A204.1 (cell line): ENCODE measurements at regions not wholly inside any gene's neighbourhood (a gene's known extent, or its start where the extent isn't known, plus 50 kb on each side); places are given as distances from the start of the nearest gene placed in this dataset.

Experiments
- FAIRE-seq: peaks from 2 replicates; lab custom pipeline; 2012; peaks lifted over from hg19 to GRCh38; lab: Jason Lieb, UNC

- FAIRE-seq: no peak
These were observed 308.1 kb downstream of the PTPRU start for GRCh38 chr1:29544406-29544805.

GRCh38 chr1:29543586-29543985 lies 307.3 kb downstream of the PTPRU start:
- FAIRE-seq: no peak

DNA sequence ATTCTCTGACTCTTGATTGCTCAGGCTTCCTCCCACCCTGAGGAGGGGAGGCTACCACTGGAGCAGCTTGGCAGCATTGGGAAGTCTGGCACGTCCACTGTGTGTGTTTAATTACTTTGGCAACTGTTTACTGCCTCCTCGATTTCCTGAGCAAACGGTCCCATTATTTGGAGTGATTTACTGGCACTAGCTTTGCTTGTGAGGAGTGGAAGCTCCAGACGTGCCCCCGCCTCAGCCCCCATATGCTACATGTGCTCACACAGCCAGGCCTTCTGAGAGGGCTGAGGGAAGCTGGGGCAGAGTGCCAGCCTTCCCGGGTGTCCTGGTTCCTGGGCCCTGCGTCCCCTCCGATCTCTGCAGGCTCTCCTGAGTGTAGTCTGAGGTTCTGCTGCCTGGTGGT lies 306.2 kb downstream of the PTPRU start:
- no peak for FAIRE-seq

- FAIRE-seq: no peak
These were observed 305.3 kb downstream of the PTPRU start for GRCh38 chr1:29541631-29542030.

GRCh38 chr1:29540801-29541357 lies 304.6 kb downstream of the PTPRU start:
- FAIRE-seq: no peak

GRCh38 chr1:29539971-29540370 lies 303.6 kb downstream of the PTPRU start:
- FAIRE-seq: no peak

DNA sequence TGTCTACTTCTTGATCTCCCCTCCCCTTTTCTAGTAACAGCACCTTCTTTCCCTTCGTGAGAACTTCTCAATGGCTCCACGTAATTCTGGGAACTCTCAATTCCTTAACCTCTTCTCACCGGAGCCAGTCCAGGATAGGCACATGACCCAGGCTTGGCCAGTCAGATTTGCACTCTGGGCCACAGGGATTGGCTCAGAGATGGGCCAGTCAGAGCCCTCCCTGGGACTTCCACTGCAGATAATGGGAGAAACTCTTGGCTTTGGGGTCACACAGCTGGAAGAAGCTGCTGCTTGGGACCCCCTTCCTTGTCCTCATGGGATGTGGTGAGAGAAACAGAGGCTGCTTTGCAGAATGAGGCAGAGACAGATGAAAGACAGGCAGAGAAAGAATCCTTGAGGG lies 302.3 kb downstream of the PTPRU start:
- no peak for FAIRE-seq

- no peak for FAIRE-seq
These were observed 296.4 kb downstream of the PTPRU start for GRCh38 chr1:29532751-29533150.

- FAIRE-seq: no peak
These were observed 296.0 kb downstream of the PTPRU start for GRCh38 chr1:29532285-29532684.

DNA sequence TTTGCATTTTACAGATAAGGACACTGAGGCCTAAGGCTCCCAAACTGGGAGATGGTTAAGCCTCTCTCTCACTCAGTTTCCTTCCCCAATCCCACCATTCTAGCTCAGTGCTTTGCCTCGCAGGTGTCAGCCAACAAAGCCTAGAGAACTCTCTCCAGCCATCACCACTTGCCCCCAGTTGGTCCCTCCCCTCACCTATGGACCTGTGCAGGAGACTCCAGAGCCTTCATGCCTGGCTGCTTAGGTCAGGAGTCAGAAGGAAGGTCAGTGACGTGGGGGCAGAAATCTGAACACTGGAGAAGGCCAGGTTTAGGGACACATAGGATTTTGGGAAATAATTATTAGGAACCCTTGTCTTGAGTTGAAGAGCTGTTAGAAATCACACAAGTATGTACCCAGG lies 295.3 kb downstream of the PTPRU start:
- no peak for FAIRE-seq

DNA sequence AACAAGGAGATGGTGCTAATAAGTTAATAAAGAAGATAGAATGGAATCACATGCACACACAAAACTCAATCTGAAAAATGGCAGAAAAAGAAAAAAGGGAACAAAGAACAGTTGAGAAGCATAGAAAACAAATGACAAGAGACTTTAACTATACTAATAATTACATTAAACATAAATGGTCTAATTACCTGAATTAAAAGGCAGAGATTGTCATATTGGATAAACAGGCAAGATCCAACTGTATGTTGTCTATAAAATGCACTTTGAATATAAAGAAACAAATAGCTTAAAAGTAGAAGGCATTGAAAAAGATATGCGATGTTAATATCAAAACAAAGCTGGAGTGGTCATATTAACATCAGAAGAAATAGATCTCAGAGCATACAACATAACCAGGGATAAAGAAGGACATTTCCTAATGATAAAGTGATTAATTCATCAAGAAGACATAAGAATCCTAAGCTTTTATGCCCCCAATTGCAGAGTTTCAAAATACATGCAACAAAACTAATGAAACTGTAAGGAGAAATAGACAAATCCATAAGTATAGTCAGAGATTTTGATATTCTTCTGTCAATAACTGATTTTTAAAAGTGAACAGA lies 293.5 kb downstream of the PTPRU start:
- FAIRE-seq: no peak

DNA sequence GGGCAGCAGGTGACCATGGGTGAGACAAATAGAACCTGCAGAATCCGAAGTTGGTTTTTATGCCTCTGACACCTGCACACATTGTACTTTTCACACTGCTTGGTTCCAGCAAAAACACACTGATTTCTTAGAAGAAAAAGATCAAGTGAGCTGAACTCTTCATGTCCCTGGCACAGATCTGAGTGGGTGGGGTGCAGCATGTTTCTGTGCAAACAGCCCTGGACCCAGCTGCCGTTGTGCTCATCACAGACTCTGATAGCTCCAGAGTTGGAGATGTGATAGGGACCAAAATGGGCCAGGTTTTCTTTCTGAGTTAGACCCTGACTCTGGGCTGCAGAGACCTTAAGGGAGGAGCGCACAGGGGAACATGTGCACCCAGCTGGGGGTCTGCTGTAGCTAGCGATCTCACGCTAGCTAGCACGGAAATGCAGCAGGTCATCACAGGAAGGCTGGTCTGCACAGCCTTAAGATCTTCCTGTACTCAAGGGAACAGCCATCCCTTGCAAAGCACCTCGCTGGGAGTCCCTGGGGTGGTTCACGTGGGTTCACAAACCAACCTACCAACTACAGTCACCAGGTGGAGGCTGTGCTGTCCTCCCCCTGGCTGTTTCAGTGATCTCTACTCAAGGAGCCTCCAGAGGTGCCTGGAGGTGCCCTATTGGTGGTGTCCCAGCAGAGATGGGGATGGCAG lies 291.1 kb downstream of the PTPRU start:
- no peak for FAIRE-seq

DNA sequence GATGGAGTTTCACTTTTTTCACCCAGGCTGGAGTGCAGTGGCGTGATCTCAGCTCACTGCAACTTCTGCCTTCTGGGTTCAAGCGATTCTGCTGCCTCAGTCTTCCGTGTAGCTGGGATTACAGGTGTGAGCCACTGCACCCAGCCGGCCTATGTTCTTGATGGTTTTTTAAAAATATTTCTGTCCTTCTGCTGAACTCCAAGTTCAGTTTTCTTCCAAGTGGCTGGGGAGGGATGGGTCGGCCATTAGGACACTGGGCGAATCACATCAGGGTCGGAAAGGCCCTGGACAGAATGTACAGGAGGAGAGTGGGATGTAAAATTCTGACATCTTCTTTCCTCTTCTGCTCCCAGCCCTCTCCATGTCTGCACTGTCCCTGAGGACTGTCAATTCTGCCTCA lies 289.6 kb downstream of the PTPRU start:
- FAIRE-seq: no peak

- no peak for FAIRE-seq
These were observed 288.2 kb downstream of the PTPRU start for GRCh38 chr1:29524285-29525065.

DNA sequence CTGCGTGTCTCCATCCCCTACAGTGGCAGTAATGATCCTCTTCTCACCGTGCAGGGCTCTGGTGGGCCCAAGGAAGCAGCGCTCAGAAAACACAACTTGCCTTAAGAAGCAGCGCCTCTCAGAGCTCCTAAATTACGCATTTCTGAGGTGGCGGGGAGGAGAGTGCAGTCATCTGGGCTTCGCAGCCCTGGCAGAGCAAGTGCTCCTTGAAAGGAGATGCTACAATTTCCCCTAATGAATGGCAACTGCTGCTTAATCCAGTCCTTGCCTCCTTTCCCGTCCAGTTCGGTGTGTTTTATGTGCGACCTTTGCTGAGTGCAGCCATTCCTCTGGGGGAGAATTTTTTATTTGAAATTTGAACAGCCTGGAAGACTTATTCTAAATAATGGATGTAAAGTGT lies 287.3 kb downstream of the PTPRU start:
- FAIRE-seq: no peak

DNA sequence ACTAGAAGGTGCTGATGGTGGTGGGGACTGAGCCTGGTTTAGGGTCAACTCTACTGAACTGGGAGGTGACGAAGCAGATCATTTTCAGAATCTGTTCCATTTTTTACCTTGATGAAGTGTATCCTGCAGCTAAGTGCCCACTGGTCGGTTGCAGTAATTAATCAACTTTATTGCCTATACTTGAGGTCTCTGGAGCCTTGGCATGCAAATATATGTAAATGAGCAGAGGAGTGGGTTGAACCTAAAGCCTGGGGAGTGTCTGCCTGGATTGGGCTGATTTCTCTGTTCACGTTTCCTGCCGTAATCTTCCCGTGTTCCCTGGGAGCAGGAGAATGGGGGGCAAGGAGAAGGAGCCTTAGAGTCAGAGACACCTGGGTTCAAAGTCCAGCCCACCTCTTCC lies 286.8 kb downstream of the PTPRU start:
- no peak for FAIRE-seq

DNA sequence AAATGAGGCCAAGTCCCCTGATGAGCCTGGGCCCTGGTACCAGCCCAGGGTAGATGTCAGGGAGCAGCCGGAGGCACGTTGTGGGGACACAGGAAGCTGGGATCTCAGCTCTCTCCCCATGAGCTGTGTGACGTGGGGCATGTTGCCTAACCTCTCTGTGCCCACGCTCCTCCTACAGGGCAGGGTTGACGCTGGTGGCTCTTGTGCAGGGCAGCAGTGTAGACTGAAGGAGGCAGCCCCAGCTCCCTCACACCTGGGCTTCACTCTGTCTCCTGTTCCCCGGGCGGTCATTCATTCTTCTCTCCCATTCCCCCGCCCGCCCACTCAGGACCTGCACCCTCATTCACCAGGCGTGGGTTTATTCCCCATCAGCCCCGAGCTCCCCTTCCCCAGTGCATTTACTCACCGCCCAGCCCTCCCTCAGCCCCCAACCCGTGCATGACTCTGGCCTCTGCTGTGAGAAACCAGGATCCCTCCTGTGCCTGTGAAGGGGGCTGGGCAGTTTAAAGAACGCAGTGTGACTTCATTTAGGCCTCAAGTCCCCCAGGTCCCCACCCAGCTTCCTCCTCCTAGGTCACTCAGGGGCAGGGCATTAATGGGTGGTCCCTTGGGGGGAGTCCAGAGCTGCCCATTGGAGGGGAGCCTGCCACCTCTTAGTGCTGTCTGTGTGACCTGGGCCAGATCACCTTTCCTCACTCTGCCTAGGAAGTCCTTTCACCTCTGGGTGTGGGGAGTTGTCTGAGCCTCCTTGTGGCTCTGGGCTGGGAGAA lies 285.7 kb downstream of the PTPRU start:
- no peak for FAIRE-seq

GRCh38 chr1:29521438-29521715 lies 285.1 kb downstream of the PTPRU start:
- no peak for FAIRE-seq

GRCh38 chr1:29520571-29521437 lies 284.5 kb downstream of the PTPRU start:
- FAIRE-seq: no peak

GRCh38 chr1:29519788-29520110 lies 283.4 kb downstream of the PTPRU start:
- no peak for FAIRE-seq

DNA sequence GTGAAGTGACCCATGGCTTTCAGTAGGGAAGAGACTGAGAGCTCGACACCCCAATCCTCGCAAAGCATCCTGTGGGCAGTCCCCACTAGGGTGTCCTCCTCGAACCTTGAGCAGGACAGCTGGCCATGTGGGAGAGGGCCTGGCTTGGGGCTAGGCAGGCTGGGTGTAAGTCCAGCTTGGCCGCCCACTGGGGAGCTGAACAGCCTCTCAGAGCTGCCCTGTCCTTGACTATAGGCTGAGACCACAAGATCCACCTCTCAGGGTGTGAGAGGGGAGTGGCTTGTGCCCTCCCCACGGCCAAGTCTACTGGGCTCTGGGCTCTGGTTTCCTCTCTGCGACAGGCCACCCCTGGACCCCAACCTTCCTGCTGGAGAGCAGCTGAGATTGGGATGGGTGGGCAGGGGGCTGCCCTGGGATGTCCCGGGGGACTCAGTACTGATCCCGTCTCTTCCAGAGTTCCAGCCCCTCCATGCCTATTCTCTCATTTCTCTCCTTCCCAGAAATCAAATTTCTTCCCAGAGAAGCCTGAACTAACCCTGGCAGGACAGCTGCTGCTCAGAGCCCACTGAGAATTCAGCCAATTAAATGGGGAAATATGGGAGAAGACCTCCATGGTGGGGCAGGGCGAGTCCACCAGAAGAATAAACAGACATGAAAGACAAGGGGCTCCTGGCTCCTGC lies 282.9 kb downstream of the PTPRU start:
- FAIRE-seq: no peak
